Kidney capillary endothelial cell (primary cell): ENCODE measurements at regions not wholly inside any gene's neighbourhood (a gene's known extent, or its start where the extent isn't known, plus 50 kb on each side); places are given as distances from the start of the nearest gene placed in this dataset.

Experiments
- DNase-seq: peaks from one replicate; pipeline ENCODE4 v3.0.0-alpha.2; 2018; ENCODE audit warnings: low spot score

DNA sequence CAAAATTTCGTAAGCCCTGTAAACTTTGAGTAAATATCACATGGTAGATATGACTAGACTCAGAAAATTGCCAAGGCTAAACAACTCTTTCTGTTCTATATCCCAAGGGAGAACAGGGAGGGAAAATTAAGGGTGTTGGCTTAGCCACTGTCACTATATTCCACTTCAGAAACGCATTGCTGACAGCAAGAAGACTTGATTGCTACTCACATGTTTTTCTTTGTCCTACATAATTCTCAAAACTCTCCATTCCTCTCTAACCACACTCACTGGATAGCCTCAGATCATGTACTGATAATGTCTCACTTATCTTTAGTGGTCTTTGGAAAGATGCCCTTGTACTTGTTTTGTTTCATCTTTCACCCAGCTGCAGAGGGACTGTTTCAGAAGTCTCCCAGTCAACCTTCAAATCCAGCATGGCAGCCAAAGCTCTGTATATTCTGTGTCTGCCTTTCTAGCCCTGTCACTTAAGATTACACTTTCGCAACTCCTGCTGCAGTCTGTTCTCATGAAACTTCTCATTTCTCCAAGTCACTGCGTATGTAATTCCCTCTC lies 582.4 kb upstream of the FZD8 start:
- DNase-seq = no peak

DNA sequence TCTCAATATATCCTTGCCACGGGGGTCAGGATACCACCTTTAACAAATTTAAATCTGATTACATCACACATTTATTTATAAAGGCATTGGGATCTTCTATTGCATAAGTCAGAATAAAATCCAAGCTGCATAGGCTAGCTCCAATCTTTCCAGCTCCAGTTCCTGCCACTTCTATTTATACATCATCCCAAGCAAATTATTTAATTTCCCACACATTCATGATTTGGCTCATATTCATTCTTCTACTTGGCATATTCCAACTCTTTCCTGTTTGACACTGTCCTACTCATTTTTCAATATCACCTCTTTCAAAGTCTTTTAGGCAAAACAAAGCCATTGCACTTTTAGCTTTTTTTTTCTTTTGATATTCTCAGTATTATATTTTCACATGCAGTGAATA lies 579.0 kb upstream of the FZD8 start:
- DNase-seq = no peak

GRCh38 chr10:36220151-36220550 lies 578.1 kb upstream of the FZD8 start:
- no peak for DNase-seq

DNA sequence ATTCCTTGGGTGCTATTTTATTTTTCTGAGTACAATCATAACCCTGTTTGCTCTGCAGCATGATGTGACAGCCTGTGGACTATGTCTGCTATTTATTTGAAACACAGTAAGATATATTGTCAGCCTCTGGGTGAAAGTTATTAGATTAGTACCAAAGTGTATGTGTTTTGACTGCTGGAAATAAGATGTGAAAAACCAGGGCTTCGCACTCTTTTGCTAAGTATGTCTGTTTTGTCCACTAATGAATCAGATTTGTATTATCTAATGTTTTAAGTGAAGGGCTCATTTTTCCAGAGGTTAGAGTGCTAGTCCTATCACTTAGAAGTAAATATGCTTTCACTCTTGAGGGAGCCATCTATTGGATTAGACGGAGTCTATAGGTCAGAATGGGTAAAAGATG lies 569.8 kb upstream of the FZD8 start:
- DNase-seq = no peak

GRCh38 chr10:36209480-36209879 lies 567.4 kb upstream of the FZD8 start:
- DNase-seq = no peak

GRCh38 chr10:36202881-36203280 lies 560.8 kb upstream of the FZD8 start:
- DNase-seq = no peak

DNA sequence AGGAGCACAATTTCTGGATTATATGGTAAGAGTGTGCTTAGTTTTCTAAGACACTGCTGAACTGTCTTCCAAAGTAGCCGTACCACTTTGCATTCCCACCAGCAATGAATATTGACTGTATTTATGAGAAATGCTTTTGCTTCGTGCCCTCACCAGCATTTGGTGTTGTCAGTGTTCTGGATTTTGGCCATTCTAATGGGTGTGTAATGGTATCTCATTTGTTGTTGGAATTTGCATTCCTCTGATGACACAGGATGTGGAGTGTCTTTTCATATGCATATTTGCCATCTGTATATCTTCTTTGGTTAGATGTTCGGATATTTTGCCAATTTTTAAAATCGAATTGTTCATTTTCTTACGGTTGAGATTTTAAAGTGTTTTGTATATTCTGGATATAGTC lies 558.5 kb upstream of the FZD8 start:
- no peak for DNase-seq

- DNase-seq = no peak
These were observed 556.2 kb upstream of the FZD8 start for GRCh38 chr10:36198322-36198721.

DNA sequence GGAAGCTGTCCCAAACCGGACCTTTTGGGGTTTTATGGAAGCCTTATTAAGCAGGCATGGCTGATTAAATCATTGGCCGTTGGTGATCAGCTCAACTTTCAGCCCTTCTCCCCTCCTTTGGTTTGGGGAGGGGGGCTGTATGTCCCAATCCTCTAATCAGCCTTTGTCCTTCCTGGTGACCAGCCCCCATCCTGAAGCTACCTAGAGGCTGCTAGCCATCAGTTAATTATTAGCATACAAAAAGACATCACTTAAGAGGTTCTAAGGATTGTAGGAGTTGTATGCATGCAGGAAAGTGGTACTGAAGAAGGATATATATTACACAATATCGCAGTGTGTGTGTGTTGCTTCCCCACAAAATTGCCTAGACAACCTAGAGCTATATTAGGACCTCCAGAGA lies 553.3 kb upstream of the FZD8 start:
- DNase-seq = no peak

DNA sequence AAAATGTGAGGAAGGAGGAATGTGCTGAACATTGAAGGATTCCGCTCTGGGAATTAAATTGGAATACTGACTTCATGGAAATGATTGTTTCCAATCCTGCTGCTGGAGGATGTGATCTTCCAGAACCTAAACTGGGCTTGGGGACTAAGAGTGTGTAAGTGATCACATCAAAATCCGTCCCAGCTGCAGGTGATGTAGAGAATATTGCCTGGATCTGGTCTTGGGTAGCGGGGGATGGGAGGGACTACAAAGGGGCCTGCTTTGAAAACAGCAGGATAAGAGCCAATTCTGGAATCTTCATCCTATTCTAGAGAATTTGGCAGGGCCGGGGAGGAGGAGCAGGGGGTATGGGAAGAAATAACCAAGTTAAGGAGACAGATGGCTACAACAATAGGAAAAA lies 552.2 kb upstream of the FZD8 start:
- no peak for DNase-seq

DNA sequence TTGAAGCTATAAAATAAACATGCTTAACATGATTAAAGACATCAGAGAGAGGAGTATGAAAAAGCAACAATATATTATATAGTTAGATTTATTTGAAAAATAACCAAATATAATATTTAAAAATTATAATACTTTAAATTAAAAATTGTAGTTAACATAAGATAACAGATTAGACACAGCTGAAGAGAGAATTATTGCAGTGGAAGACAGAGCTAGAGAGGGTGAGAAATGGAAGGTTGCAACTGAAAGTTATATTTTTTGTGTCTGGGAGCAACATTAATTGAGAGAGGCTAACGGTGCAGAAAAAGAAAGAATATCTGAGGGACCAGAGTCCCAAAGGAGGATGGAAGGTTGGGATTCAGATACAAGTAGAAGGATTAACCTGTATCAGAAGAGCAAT lies 548.9 kb upstream of the FZD8 start:
- no peak for DNase-seq

GRCh38 chr10:36188461-36188860 lies 546.4 kb upstream of the FZD8 start:
- no peak for DNase-seq

- DNase-seq = no peak
These were observed 546.0 kb upstream of the FZD8 start for GRCh38 chr10:36188080-36188453.

DNA sequence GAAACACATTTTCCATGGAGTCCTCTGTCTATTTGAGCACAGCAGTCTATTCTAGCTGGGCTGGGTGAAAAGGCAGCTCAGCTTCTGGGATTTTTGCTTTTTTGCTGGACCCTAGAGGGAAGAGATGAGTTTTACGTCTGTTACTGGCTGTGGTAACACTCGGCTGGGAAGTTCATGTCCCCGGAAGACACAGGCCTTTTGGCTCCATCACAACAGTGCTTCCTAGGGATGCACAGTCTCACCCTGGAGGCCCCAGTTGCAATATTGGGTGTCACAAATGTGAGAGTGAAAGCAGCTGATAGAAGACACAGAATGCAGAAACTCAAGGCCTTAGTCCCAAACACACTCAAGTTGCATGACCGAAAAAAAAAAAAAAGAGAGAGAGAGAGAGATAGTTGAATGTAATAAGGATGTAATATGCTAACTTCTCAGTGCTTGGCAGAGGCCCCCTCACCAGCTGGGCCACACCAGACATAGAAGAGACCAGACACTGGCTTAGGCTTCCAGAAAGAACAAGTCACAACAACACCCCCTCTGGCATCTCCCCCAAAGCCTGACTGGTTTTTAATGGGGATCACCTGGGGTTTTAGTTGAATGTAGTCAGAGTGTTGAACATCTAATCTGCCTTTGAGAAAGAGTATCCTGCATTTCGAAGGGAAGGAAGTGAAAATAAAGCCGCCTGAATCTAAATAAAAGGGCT lies 545.4 kb upstream of the FZD8 start:
- no peak for DNase-seq

- no peak for DNase-seq
These were observed 543.0 kb upstream of the FZD8 start for GRCh38 chr10:36185097-36185496.

DNA sequence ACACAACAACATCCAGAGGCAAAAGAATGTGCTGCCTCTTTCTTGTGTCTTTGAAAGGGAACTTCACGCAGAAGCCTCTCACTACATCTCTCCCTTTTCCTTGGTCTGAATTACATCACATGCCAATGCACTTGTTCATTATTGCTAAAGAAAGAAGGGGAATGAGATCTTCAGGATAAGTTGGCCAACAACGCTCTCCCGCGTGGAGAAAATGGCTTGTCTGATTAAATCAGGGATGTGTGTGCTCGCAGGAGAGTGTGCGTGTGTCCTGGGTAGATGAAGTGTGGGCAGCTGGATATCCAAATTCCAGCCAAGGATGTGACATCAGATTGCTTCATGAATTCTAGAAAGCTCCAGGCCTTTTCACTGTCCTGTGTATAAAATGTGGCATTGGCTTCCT lies 541.6 kb upstream of the FZD8 start:
- DNase-seq = no peak

DNA sequence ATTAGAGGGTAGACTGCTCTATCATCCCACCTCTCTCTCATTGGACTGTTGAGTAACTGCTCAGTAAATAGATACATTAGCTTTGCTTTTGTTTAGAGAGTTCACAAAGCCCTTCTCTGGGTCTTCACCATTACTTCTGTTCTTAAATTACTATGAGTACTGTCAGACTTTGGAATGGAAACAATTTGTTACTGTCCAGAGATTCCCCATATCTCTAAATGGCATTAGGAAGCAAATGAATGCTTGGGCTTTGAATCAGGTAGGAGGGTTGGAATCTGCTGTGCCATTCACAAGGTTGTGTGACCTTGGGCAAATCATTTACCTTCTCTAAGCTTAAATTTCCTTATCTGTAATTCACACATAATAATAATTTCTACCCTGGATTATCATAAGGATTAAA lies 541.0 kb upstream of the FZD8 start:
- no peak for DNase-seq

- DNase-seq = no peak
These were observed 540.5 kb upstream of the FZD8 start for GRCh38 chr10:36182606-36183005.

DNA sequence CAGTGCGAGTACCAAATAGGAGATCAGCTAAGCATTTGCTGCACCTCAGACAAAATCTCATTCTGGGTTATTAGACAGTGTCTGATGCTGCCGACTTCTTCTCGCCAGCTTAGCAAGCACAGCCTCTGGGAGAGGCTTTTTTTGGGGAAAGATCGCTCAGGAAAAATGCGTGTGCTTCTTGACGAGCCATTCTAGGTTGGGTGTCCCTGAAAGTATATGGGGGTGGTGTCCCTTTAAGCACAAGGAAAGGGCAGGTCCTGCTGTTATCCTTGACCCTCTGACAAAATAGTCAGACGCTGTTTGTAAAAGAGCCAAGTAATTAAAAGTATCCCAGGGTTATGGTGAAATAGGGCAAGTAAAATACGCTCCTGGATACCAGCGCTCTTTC lies 540.1 kb upstream of the FZD8 start:
- DNase-seq = no peak

- DNase-seq = no peak
These were observed 539.5 kb upstream of the FZD8 start for GRCh38 chr10:36181426-36182178.

- DNase-seq = no peak
These were observed 536.5 kb upstream of the FZD8 start for GRCh38 chr10:36178616-36179015.

DNA sequence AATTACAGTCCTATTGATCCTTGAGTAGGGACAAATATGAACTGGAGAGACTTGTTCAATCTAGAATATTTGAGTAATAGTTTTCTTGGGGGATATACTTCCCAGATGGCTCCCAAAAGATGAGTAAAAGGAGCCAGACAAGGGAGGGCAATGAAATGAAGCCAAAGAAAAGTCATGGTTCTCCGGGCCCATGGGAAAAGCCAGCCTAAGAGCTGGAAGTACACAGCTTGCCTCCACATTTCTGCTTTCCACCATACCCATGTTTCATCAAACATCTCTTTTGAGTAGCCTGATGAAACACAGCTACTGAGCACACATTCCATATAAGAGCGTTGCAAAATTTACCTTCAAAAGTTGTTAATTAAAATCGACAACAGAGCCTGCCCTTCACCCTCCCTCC lies 535.0 kb upstream of the FZD8 start:
- DNase-seq = no peak

- no peak for DNase-seq
These were observed 533.9 kb upstream of the FZD8 start for GRCh38 chr10:36175954-36176353.

DNA sequence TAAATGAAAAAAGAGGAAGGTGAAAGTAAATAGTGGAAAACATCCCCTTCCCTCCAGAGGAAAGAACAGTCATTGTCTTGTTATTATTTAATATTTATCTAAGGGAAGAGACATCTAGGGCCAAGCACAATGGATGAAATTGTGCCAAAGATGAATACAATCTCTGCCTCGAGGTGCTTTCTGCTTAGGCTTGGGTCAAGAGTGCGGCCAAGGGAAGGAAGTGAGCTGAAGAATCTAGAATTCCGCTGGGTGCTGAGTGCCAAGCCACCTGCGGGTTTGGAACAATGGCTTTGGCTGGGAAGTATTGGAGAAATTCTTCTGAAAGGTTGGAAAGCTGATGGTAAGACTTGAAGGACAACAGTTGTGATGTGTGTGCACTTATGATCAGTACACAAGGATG lies 531.3 kb upstream of the FZD8 start:
- DNase-seq = peak; percentile 70
